Inflammatory macrophage (primary cell): ENCODE measurements at regions not wholly inside any gene's neighbourhood (a gene's known extent, or its start where the extent isn't known, plus 50 kb on each side); places are given as distances from the start of the nearest gene placed in this dataset.
"Not testable (repeated sequence)": the region's sequence is repeated elsewhere in the genome, so short reads cannot be mapped to it uniquely, and the experiment has no call there.

Experiments used
- DNase-seq, 2 donors: peaks; one replicate each; pipeline ENCODE4 v3.0.0-alpha.2; 2020 to 2022

DNA sequence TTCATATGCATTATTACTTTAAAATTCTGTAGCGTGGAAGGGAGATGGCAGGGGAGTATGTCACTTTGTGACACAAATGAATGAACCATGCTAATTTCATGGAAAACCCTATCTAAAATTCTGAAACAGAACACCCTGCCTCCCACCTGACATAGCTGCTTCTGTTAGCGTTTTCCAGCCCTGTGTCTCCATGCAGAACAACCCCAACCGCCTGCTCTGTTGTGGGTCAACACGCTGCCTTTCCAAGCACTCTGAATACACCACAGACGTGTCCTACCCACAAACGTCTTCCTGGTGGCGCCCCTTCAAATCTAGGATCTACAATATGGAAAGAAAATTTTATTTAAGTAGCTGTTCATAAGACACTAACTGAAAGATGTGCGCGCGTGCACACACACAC lies 238.6 kb downstream of the TRIML1 start:
- no peak for DNase-seq

DNA sequence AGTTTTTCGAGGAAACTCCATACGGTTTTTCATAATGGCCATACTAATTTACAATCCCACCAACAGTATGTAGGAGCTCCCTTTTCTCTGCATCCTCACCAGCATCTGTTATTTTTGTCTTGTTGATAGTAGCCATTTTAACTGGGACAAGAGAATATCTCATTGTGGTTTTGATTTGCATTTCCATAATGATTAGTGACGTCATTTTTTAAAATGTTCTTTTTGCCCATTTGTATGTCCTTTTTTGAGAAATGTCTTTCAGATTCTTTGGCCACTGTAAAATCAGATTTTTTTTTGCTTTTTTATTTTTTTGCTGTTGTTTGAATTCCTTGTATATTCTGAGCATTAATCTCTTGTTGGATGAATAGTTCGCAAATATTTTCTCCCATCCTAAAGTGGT lies 243.9 kb downstream of the TRIML1 start:
- no peak for DNase-seq

DNA sequence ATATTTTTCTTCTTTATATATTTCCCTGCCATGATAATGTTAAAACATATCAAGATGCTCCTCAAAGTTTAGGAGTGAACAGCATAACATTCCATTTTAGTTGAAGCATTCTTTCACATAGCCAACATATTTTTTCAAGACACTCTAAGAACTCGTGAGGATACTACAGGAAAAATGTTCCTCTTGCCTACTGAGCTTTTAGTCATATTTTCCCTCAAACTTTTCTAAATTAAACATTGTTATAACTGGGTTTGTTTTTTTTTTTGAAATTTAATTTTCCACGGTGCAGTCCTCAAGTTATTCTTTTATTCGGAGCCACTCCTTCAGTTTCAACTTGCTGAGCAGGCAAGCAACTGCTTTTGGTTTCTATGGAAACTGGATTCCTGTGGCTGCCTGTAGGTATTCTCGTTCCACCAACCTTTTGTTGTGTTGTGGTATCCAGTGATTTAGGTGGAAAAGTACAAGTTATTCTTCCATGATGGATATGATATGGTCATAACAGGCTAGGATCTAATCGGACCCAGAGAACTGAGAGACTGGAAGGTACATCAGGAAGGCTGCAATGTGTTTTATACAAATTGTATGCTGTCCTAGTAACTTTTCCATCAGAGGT lies 248.0 kb downstream of the TRIML1 start:
- no peak for DNase-seq

DNA sequence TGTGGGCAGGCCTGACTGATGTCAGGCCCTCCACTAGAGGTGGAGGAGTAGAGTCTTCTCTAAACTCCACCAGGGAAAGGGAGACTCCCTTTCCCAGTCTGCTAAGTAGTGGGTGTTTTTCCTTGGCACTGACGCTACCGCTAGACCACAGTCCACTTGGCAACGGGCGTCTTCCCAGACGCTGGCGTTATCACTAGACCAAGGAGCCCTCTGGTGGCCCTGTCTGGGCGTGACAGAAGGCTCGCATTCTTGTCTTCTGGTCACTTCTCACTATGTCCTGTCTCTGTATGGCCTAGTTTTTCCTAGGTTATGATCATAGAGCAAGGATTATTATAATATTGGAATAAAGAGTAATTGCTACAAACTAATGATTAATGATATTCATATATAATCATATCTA lies 252.1 kb downstream of the TRIML1 start:
- not testable (repeated sequence) for DNase-seq

DNA sequence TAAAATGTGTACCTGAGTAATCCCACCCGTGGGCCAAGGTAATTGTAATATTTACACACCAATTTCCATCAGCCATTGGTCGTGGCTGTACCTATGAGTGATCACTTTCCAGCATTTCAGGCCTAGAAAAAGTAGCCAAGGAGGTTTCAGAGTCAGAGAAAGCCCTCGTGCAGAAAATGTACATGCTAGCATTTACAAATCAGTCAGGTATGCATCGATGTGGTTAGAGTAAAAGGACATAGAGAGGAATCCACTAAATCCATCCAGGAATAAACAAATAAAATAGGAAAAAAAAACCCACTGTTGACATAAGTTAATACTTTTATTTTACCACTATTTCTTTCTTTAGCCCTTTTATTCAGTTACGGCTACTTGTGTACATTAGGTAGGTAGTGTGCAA lies 256.8 kb downstream of the TRIML1 start:
- DNase-seq: no peak

DNA sequence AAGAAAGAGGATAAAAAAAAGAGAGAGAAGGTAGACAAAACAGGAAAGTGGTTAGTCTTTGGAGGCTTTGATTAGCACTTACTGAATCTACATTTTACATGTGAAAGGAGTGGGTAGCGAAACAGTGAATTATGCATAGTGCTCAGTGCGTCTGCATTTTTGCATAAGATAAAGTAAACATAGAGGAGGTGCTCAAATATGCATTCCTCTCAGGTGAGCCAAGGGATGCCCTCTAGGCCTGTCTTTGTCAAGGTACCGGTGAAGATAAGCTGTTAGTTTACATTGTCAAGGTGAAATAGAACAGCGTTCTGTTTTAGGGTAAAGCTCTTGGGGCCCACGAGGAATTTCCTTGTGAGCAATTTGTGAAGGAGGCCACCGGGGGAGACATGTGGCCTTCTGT lies 260.6 kb downstream of the TRIML1 start:
- no peak for DNase-seq

DNA sequence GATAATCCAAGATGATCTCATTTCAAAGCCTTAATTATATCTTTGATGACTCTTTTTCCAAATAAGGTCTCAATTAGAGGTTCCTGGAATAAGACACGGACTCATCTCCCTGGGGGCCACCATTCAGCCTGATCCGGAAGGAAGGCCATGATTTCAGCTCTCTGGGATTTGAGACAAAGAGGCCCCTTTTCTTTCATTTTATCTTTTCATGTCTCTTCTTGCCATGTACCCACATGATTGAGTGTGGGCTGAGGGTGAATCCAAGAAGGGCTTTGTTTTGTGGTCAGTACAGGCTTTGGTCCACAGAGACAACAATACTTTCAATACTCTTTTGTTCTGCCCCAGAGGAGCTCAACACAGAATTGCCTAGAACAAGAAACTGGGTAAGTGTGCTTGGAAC lies 261.2 kb downstream of the TRIML1 start:
- DNase-seq: no peak

DNA sequence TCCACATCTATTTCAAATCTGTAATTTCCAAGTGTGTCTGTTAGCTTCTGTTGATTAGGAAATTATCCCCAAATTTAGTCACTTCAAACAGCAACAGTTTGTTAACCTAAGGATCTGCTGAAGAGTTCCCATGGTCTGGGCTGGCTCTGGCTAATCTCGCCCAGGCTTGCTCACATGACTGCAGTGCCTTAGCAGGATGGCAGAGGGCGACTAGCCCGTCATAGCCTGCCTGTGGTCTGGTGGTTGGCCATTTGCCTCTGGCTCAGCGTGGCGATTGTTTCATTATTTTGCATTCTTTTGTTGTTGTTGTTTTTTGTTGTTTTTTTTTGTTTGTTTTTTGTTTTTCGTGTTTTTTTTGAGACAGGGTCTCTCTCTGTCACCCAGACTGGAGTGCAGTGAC lies 264.0 kb downstream of the TRIML1 start:
- DNase-seq: no peak

DNA sequence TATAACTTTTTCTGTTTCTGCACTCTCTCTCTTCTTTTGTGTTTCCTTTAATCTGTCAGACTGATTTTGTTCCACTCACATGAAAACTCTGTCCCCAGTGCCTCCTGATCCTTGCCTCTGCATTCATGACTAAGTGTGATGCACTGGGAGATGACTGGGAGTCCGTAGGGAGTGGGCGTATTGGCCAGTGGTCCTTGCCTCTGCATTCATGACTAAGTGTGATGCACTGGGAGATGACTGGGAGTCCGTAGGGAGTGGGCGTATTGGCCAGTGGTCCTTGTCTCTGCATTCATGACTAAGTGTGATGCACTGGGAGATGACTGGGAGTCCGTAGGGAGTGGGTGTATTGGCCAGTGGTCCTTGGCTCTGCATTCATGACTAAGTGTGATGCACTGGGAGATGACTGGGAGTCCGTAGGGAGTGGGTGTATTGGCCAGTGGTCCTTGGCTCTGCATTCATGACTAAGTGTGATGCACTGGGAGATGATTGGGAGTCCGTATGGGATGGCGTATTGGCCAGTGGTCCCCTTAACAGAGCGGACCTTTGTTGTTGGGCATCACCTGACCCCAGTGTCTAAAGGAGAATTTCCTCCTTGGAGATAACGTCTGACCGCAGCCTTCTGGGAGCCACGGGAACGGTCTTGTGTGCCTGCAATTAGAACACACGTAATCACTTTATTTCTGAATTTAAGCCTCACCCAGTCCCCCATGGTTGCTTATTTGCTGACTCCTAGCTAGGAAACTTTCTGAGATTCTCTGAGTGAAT lies 266.0 kb downstream of the TRIML1 start:
- not testable (repeated sequence) for DNase-seq

DNA sequence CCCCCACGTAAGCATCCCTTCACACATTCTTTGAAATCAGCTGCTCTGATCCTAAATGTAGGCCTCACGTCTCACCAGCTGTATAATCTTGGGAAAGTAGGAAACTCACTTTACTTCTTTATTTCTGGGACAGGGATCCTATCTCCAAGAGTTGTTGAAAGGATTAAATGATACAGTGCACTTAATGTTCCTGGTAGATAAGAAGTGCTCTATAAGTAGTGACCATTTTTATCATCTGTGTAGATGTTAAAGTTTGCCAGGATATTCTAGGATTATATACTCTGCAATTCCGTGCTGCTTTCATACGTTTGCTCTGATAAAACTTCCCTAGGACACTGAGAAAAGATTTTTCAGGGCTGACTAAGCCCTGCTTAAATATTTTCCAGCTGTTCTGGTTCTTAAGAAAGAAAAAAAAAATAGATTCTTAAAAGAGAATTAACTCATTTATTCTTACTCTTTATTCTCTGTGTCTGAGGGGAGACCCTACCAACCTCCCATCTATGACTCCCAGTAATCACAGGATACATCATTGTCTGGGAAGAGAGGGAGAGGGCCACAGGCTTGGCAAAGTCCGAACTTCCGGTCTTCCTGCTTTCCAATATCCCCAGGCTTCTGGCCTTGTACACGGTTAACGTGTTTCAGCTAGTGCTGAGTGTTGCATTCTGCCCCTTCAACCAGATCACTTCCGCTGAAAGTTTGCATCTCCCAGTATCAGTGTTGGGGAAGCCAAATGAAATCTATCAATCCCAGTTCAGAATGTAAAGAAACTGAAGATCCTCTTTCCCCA lies 269.2 kb downstream of the TRIML1 start:
- DNase-seq: no peak

DNA sequence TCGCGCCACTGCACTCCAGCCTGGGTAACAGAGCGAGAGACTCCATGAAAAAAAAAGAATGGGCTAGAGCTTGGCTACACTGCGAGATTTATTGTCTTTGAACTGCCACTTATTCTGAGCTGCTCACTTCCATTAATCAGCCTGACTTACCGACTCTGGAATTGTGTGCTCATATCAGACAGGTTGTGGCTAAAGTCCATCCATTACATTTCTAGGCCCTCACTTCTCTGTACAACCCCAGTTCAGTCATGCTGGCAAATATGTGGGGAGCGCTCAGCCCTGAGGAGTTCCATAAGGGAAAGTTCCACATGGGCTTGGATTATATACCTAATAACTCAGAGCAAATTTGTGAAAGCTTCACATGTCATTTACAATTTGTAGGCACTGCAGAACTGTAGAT lies 270.6 kb downstream of the TRIML1 start:
- no peak for DNase-seq

DNA sequence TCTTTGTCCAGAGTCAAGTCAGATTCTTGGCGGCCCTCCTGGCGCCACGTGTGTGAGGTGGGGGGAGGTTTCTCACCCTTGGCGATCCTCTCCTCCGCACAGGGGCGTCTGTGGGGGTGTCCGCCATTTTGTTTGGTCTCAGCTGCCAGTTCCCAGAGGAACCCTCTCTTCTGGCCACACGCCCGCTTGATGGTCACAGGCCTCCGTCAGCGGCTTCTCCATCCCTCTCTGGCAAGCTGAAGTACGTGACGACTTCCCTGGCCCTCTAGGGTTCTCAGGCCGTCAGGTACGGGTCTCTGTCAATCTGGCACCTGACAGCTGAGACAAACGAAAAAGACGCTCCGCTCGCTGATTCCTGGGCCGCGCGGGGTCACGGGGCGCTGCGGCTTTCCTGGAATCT lies 272.6 kb downstream of the TRIML1 start:
- no peak for DNase-seq

DNA sequence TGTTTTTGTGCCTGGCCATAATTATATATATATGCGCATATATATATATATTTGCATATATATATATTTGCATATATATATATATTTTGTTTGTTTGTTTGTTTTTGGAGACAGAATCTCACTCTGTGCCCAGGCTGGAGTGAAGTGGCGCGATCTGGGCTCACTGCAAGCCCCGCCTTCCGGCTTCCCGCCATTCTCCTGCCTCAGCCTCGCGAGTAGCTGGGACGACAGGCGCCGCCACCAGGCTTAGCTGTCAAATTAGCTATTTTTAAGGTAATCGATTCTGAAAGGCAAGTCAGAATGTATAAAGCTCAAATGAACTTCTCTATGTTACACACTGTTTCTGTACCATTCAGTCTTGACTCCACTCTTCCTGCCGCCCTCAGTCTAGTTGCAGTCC lies 273.3 kb downstream of the TRIML1 start:
- DNase-seq: no peak

DNA sequence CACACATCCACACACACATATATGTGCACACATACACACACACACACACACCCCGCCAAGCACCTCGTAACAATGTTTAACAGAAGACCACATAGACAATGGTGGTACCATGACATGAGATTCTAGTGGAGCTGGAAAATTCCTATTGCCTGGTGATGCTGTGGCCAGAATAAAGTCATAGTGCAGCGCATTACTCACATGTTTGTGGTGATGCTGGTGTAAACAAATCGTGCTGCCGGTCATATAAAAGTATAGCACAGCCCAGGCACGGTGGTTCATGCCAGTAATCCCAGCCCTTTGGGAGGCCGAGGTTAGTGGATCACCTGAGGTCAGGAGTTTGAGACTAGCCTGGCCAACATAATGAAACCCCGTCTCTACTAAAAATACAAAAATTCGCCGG lies 275.2 kb downstream of the TRIML1 start:
- no peak for DNase-seq

DNA sequence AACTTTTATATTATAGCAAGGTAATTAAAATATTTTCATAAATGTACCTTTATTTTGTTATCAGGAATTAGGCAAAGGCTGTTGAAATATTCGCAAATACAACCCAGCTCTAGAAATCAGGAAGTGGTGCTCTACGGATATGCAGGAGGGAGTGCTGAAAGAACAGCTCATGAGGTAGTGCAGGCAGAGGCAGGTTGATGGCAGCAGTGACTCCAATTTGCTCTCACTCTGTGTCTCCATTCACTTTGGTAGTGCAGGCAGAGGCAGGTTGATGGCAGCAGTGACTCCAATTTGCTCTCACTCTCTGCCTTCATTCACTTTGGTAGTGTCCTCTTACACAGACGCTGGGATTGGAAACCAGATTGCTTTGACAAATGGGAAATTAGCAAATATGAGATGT lies 277.9 kb downstream of the TRIML1 start:
- DNase-seq: no peak

DNA sequence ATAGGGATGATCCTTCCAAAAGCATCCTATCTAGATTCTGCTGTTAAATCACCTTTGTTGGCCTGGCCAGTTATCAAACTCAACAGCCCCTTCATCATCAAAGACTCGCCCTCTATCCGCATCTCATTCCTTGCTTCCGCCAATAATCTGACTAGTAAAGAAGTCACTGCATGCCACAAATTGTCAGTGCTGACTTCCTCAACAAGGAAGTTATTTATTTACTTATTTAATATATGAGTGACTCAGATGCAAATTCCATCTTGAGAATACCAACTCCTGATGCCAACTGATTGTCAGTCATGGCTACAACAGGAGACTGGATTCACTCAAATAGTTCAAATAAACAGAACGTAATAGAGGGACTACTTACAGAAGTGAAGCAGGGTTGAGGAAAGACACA lies 283.8 kb downstream of the TRIML1 start:
- no peak for DNase-seq

DNA sequence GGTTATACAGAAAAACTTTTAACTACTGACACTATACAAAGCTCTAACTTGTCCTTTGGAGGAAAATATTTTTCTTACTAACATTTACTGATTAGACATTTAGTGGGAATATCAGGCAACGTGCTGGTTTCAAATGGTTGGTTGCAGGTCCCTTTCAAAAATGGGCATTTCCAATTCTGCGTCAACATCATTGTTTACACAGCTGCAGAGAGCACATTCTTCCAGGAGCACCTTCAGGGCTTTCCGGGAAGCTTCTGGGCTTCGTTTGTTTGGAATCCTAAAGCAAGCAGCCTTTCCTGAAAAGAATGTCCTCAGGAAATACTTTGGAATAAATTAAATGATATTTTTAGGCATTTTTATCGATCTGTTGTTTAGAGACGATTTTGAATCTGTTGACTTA lies 289.7 kb downstream of the TRIML1 start:
- DNase-seq: no peak

DNA sequence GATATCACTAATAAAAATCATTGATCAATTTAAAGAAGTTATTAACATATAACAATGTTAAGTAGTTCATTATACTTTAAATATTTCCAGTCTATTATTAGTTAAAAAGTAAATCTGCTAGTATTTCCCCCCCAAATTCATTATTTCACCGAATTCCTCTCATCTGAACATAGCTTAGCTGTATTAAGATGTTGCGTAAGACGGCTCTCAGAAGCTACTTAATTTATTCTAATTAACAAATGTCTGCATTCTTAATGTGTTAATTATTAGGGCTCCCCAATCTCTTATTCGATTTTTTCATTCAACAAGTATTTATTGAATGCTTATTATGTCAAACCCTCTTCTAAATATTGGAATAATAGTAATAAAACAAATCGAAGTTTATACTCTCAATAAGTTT lies 290.7 kb downstream of the TRIML1 start:
- DNase-seq: no peak

DNA sequence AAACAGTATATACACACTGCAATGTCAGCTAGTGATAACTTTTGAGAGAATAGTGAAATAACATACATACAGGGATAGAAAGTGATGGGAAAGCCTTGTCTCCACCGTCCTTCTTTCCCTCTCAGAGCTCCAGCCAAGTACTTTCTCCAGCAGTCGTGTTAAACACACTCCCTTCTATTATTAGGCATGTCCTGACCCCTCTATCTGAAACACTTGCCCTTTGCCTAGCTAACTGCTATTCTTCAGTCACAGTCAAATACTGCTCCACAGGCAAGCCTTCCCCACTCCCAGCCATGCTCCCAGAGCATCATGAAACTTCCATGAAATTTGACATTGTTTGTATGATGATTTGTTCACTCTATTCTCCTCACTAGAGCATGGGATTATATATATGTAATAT lies 291.1 kb downstream of the TRIML1 start:
- no peak for DNase-seq

DNA sequence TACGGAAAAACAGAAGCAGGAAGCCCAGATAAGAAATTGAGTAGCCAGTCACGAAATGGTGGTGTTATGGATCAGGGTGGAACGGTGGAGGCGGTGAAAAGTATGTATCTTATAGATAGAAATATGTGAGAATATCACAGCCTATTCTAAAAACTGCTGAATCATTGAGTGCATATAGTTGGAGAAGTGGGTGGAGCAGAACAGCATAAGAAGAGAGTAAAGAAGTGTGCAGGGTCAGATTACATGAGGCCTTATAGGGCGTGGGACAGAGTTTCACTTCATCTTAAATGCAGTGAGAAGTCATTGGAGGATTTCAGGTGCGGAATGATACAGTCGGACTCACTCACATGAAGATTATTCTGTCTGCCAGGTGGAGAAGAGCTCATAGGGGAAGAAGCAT lies 293.1 kb downstream of the TRIML1 start:
- DNase-seq: no peak

DNA sequence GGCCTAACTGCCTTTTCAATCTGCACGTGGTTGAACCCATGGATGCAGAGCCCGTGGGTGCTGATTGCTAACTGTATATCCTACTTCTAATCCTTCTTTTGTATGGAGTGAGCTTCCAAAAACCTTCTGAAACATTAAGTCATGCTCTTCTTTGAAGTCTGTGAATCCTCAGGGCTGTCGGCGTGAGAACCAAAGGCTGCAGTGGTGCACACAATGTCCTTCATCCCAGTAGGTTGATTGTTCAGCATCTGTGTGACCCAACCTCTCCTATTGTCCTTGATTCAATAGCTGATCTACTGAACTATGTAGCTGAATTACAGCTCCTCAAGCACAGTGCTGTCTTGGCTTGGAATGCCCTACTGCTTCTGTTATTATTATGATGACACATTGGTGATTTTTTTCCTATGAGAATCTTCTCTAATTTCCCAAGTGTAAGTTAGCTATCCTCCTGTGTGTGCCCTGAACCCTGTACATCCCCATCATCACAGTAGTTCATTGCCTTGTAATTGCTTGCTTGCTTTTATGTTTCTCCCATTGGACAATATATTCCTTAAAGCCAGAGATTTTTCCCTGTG lies 294.6 kb downstream of the TRIML1 start:
- no peak for DNase-seq

DNA sequence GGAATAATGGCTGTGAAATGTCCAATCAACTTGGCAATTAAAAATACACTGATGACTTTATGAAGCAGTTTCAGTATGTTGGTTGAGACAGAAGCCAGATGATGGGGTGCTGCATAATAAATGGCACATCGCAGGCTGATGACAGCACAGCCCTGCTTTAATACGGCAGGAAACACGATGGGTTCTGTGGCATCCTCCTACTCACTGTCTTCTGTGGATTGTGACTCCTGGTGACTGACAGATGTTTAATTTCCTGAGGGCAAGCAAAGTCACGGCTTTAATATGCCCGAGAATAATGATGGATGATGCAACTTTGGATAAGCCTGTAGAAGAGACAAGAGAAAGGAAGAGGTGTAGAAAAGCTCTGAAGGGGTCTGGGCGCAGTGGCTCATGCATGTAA lies 295.4 kb downstream of the TRIML1 start:
- no peak for DNase-seq

DNA sequence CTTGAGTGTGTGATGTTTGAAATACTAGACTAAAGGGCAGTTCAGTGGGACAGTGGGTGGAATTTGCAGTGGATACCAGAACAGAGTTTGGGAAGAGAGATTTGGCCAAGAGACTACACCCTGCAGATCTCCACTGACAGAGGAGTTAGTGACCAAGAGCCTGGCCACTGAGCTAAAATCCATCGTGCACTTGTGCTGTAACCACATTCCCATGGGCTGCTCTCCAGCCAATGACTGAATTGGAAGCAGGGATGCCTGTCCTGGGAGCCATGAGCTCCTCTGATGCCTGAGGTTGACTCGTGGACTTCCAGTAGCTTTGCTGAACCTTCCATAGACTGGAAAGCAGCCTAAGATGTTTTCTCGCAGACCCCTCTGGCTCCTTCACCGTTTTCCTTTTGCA lies 296.1 kb downstream of the TRIML1 start:
- no peak for DNase-seq

DNA sequence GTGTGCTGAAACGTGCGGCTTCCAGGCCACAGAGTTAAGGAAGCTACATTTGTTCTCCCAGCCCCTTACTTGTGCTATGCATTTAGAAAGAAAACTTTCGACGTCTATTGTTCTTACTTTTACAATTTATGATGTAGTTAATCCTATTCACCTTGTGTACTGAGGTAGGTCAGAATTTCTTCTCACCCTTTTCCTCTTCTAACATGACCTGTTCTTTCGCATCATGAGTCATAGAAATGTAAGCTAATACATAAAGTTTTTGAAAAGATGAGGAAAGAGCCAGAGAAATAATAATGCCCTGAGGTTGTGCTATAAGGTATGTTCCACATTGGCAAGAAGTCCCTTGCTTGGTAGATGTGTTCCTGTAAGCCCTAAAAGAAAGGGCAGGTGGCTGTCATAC lies 298.3 kb downstream of the TRIML1 start:
- no peak for DNase-seq
